HG03469 (cell line): ENCODE measurements at regions not wholly inside any gene's neighbourhood (a gene's known extent, or its start where the extent isn't known, plus 50 kb on each side); places are given as distances from the start of the nearest gene placed in this dataset.

Experiments
- ATAC-seq: cut with Tn5 transposase; IDR thresholded peaks from one replicate; pipeline ENCODE4 v1.9.1; 2021; ENCODE audit warnings: mild to moderate bottlenecking, moderate library complexity, moderate number of reproducible peaks; ENCODE audit not compliant: unreplicated experiment

DNA sequence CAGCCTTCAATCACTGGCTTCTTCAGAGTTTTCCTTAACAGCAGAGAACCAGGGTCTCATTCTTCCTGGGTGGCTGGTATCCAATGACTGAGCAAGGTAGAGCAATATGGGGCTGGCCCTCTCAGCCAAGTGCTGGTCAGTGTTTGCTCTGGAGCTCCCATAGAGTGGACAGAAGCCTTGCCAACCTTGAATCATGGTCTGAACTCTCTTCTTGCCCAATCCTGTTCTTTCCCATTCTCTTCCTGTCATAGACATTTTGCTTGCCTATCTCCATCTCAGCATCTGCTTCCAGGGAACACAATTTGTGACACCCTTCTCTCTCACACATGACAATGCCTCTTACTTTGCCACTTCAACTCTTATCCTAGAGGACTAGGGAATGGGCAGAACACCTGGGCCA is 245.6 kb upstream of the PEX5L start:
- ATAC-seq, result no peak

DNA sequence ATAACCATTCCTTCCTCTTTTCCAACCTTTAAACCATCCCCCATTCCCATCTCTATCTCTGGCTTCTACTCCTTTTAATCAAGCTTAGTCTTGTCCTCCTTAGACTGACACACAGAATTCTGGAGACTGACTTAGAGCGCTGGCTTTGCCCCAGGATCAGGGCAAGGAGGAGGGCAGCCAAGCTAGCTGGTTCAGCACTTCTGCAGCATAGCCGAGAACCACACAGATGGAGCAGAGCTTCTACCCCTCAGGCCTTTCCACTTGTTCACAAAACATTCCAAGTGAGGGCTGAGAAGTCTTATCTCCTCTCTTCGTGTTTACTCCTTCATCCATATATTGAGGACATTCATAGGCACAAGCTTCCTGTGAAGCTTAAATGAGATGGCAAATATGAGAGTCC is 246.5 kb upstream of the PEX5L start:
- ATAC-seq, result no peak

DNA sequence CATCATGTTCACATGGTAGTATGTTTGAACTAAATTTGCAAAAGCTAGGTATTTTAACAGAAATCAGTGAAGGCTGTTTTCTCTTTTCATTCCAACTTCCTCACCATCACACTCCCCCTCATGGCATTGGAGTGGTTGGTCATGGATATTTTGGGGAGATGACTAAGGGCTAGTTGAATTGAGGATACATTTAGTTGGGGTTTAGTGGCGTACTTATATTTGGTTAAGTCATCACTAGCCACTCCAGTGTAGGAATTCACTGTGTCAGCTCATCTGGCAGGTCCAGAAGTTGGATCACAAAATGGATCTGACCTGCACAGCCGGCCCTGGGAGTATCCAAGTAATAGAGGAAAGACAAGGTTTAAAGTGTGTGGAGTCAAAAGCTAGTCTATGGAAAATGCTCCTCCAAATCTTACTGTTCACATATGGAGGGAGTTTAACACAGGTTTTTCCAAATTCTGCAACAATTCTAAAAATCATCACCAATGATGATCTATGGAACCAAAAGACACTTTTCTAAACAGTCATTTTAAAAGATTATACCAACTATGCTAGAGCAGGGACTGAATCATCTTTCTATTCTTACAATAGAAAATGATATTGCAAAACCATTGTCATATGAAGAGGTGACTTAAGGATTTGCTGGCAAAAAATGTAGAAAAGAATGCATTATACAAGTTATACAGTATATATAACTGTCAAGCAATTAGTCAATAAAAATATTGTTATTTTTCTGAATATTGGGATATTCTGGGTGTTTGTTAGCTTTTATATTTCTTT is 247.8 kb upstream of the PEX5L start:
- ATAC-seq, result no peak

DNA sequence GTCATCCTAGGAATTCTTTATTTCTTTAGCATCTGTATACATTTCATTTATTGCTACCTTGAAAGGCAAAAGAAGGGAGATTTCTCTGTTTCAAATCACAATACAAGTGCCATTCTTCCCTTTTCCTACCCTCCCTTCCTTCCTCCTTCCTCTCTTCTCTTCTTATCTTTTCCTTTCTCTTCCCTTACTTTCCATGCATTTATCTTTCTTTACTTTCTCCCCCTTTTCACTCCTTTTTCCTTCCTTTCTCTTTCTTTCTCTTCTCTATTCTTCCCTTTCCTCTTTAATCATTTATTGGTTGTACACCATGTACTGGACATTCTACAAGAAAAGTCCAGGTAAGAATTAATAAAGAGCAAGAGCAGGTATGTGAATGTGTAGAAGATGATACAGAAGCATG is 251.0 kb upstream of the PEX5L start:
- no peak for ATAC-seq

DNA sequence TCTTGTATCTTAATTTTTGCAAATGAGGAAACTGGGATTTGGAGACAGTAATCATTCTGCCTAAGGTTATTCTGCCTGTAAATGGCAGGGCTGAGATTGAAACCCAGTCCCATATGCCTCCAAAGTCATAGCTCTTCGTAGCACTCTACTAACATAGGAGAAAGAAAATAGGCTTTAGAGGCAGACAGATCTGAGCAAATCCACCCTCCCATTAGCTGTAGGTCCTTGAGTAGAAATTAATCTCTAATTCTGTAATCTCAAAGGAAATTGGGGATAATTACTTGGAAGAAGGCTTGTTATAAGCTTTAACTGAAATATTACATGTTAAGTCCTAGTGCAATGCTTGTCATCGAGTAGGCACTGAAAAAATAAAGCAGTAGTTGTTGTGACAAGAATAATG is 252.1 kb upstream of the PEX5L start:
- no peak for ATAC-seq

DNA sequence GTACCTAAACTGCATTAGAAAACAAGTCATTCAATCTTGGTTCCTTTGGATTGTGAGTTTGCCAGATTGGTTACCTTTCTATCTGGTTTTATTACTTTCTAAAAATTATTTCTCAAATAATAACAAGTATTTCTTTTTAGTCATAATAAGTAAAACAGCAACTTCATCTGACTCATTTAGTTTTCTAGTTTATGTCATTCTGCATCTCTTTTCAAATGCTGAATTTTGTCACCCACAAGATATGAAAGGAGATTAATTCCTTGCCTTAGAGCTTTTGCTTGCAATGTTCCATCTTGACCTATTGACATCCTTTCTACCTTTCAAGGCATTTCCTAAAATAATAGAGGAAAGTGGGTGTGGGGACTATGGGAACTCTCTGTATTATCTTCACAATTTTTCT is 253.6 kb upstream of the PEX5L start:
- no peak for ATAC-seq

DNA sequence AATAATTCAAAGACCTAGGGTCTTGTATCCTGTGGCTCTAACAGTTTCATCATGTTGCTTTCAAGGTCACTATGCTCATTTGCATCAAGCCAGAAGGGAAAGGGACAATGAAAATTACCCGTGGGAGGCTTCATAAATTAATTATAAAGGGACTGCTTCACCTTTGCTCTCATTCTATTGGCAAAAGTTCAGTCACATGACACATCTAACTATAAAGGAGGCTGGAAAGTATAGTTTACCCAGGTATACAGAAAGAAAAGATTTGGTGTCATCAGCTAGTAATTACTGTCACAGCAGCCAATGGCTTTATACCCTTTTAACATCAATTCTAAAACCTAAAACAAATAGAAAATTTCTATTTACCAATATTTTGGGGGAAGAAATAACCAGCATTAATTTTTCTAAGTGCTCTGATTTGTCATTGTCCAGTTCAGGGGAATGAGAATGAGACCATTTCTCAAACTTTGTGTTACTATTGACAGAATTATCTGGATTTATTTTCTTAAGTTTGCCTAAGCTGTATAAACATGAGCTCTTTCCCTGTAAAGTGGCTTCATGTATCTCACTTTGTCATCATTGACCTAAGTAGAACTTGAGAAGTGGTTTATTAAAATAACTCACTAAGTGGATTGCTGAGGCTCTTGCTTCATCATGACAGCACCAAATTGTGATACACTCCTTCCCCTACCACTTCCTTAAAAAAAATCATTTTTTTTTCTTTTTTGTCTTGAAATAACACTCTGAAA is 257.7 kb upstream of the PEX5L start:
- no peak for ATAC-seq

DNA sequence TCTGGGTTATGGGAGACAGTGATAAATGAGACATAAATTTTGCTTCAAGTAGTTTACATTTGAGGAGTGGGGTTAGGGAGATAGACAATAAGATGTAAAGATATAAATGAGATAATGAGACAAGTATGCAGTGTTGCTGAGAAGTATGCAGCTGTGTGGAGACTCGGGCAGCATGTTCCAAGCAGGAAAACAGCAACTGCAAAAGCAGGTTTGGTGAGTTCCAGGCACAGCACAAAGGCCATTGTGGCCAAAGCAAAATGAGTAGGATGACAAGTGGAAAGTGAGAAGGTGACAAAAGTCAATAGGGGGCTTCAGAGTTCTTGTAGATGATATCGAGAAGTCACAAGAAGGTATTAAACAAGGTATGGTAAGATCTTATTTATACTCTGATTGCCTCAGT is 259.1 kb upstream of the PEX5L start:
- ATAC-seq, result no peak

DNA sequence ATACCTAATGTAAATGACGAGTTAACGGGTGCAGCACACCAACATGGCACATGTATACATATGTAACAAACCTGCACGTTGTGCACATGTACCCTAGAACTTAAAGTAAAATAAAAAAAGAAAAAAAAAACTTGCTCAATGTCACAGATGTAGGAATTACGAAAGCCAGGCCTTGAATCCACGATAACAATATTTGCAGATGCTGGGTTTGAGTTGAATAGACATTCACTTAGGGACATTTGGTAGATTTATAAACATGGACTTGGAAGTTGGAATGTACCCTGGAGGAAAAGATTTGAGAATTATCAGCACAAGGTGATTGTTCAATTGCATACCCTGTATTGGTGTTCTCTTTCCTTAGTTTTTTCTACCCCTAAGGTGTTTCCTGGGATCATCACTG is 260.2 kb upstream of the PEX5L start:
- ATAC-seq, result no peak

DNA sequence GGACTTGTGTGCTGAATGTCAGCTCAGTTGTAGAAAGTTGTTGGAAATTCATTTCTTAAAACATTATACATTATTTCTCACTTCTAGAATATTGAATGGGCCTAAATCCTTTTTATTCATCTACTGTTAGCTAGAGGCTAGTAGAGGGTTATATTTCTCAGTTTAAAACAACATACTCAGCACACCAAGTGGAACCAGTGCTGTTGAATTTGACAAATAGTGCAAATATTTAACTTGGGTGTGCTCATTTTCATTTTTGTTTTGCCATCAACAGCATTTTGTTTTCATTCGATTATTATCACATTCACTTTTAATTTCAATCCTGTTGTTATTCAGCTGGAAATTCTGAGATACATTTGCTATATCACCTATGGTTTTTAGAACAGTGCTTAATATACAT is 269.4 kb upstream of the PEX5L start:
- ATAC-seq, result no peak

DNA sequence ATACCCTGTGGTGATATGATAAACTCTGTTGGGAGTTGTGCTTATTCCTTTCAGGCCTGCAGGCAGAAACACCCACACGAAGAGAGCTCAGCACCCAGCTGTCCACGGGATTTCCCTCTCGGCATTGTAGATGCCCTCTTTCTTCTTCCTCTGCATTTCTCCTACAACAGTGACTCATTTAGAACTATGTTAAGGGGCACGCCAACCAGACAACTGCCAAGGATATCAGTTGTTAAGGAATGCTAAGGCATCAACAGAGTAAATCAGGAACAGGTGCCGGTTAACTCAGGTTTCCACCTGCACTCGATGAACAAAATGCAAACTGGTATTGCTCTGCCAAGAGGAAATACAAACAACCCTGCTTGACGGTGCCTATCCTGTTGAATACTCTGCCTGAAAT is 270.0 kb upstream of the PEX5L start:
- no peak for ATAC-seq

DNA sequence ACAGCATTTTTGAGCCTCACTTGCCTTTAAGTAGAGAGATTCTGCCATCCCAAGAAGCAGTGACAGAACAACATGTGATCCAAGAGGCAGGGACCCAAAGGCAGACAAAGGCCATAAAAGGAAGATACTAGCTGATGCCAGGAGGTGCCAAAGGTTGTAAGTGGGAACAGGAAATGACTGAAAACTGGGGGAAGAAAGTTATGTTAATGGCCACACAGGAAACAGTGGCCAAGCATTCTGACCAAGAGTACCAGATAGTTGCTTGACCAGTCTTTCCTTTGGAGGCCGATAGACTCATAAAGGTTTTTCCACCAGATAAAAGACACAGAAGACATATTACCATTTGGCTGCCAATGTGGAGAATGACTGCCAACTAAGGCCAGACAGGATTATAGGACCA is 274.5 kb upstream of the PEX5L start:
- no peak for ATAC-seq

DNA sequence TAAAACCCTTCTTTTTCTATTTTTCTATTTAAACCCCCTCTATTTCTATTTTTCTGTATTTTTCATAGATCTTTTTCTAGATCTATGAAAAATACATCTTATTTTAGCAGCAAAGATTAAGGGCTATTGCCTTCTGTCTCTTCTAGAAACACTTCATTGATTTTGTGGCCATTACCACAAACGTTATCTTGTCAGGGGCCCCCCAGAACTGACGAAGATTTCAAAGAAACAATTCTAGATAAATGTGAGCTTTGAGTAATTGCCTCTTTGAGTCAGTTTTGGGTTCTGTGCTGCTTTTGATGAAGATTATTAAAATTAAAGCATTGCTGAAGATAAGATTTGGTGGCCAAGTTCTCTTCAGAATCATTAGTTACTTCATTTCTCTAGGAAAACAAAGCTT is 279.6 kb upstream of the PEX5L start:
- no peak for ATAC-seq

DNA sequence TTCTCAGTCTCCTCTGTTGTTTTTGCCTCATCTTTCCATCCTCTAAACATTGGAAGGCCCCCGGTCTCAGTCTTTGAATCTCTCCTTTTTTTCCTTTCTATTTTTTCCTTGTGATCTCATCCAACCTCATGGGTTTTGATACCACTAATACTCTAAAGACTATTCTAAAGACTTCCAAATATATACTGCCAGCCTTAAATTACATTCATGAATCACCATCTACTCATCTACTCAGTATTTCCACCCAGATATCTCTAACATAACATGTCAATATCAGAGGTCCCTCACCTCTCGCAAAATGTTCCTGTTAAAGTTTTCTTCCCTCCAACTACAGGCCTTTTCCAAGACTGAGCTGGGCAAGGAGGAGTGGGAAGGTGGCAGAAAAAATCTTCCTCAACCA is 282.5 kb upstream of the TTC14 start:
- ATAC-seq, result no peak

DNA sequence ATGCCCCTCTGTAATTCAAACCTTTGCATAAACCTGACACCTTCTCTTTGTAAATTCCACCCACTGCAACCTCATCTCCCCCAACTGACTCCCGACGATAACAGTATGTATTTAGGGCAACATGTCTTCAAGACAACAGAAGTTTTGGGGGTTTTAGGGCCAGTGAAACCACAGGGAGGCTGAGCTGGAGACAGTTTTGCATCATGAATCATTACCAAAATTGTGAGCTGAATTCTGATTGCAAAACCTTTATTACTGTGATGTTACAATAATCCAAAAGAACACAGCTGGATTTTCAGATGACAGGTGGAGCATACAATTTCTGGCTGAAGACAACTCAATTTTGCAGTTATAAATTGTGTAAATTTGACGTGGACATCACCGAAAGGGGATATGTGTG is 281.3 kb upstream of the TTC14 start:
- no peak for ATAC-seq

DNA sequence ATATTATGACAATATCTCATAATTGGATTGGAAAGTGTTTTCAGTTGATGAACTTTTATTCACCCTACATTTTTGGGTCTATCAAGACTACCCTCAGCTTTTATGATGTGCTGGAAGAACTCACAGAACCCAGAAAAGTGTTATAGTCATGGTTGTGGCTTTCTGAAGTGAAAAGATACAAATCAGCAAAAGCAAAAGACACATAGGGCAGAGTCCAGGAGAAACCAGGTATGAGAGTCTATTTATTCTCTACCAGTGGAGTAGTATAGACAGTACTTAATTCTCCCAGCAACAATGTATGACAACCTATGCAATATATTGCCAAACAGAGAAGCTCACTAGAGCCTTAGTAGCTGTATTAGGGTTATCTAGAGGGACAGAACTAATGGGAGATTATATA is 280.4 kb upstream of the TTC14 start:
- ATAC-seq, result no peak

DNA sequence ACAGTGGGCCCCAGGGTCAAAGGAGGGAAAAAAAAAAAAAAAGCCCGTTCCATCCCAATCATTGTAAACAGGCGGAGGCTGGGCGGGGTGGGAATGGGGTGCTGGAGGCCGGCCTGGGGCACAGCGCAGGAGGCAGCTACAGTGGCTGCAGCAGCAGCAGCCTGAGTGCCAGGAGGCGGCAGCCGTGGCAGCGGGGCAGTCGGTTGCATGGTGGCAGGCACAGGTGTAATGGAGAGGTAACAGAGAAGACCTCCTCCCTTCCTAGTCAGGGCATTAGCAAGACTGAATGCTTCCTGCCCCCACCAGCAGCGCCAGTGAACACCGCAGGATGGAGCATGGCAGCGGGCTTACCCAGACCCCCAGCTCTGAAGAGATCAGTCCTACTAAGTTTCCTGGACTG is 279.1 kb upstream of the TTC14 start:
- no peak for ATAC-seq

DNA sequence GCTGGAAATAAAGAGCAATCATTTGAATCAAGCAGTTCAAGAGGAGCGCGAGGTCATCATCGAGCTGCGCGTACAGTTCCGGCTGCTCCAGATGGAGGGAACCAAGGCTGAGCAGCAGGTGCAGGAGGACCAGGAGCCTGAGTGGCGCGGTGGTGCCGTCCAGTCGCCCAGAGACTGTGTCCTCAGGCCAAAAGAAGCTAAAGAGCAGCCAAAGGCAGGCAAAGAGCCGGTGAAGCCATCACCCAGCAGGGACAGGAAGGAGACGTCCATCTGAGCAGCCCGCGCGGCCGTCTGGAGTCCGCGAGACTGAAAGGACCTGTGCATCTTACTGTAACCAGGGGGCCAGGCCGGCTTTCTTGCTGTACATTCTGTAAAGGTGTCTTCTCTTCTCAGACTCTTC is 277.2 kb upstream of the TTC14 start:
- no peak for ATAC-seq

DNA sequence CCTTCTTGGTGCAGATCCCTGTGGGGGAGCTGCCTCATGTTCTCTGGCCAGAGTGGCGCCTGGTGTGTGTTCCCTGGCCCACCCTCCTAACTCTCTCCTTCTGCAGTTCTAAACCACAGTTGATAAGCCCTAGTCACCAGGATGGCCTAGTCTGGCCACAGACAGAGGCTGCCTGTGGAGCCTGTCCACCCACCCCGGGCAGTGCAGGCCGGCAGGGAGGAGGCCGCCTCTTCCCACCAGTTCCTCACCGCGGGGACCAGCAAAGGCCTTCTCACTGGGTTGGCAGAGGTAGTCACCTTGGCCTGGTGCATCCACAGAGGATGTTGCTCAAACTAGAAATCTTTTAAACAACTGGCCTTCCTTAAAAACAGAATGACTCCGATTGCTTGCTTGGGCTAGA is 276.4 kb upstream of the TTC14 start:
- no peak for ATAC-seq

DNA sequence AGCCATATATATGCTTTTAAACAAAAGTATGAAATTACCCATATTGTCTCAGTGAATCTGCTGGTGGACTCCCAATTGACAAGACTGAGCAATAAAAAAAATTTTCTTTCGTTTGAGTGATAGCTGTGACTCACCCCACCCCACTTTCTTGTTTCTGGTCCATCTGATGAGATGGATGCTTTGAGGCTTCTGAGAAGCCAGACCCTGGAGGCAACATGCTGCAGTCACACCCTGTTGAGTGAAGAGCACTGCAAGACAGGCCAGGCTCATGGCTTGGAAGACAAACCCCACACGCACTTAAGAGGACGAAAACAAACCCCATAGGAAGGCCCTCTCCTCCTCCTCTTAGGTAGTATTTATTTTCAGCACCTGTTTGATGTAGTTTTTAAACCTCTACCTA is 276.0 kb upstream of the TTC14 start:
- ATAC-seq, result no peak

DNA sequence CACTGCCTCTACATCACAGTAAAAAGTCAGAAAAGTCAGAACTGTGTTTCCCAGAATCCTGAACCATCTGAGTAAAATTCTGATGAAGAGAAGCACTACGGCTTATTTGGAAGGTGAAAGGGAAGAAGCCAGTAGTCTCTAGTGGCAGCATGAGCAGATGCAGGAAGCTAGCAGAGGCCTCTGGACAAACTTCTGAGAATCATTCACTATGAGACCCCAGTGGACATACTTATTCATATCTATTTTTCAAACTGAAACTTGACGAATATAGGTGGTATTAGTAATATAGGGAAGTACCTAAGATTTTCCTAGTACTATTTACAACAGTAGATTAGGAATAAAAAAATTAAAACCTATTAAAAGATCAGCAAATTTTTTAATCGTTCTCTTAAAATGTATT is 272.8 kb upstream of the TTC14 start:
- ATAC-seq, result peak; percentile 51

DNA sequence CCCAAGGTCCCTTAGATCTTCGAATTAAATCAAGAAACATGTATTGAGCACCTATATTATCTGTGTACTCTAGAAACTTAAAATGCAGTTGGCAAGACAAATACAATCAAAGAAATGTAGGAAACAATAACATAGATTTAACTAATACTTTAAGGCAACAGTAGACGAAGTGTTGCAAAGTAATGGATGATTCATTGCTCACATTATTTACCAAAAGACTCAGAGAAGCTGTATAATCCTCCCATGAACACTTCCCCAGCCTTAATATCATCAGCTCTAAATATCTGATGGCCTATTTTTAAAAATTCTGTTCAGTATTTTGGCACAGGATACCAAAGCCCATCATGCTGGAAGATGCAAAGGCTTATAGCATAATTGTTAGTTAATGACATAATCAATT is 272.1 kb upstream of the TTC14 start:
- no peak for ATAC-seq

DNA sequence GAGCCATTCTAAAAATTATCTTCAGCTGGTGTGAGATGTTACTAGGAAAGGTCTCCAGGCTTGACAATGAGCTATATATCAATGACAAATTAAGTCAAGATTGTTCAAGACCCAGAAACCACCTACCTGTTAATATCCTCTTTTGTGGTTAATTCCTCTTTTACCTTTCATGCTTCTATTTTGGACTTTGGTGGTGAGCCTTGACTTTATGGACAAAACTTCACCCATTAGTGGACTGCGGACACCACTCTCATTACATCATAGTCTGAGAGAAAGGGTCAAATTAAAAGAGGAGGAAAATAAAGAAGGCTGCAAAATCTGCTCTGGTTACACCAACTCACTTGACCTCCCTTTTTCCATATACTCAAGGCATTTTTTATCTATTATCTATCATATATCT is 271.5 kb upstream of the TTC14 start:
- ATAC-seq, result no peak
